ENCODE measurements at regions not wholly inside any gene's neighbourhood (a gene's known extent, or its start where the extent isn't known, plus 50 kb on each side); places are given as distances from the start of the nearest gene placed in this dataset.
A peak's percentile ranks its signal among the peaks of the same experiment; 100 is the strongest.

GRCh38 chr3:102205647-102206046 is 229.2 kb upstream of the ZPLD1 start:
- DNase-seq (ENCODE audit: low read depth): no peak
- no peak for TF ChIP-seq CTCF (IDR thresholded peaks at IDR 0.05; ENCODE audit: control insufficient read depth, extremely low read depth, insufficient read depth)

GRCh38 chr3:102206511-102207031 is 228.2 kb upstream of the ZPLD1 start:
- TF ChIP-seq CTCF (IDR thresholded peaks at IDR 0.05; ENCODE audit: control insufficient read depth, extremely low read depth, insufficient read depth): no peak
- no peak for DNase-seq (ENCODE audit: low read depth)

More at GRCh38 chr3:102205647-102206046, 229.2 kb upstream of the ZPLD1 start:
- no peak overlapping the region for H3K4me3 ChIP-seq (ENCODE audit: low read depth, low read length)

GRCh38 chr3:102207151-102207571 is 227.7 kb upstream of the ZPLD1 start:
- H3K4me3 ChIP-seq (ENCODE audit: low read depth, low read length): no peak overlapping the region
- DNase-seq (ENCODE audit: low read depth): no peak
- TF ChIP-seq CTCF (IDR thresholded peaks at IDR 0.05; ENCODE audit: control insufficient read depth, extremely low read depth, insufficient read depth): no peak

More at GRCh38 chr3:102206511-102207031, 228.2 kb upstream of the ZPLD1 start:
- H3K4me3 ChIP-seq (ENCODE audit: low read depth, low read length): no peak overlapping the region

GRCh38 chr3:102215166-102215565 is 219.6 kb upstream of the ZPLD1 start:
- DNase-seq (ENCODE audit: low read depth): no peak
- no peak overlapping the region for H3K4me3 ChIP-seq (ENCODE audit: low read depth, low read length)
- TF ChIP-seq CTCF (IDR thresholded peaks at IDR 0.05; ENCODE audit: control insufficient read depth, extremely low read depth, insufficient read depth): no peak

GRCh38 chr3:102223132-102223531 is 211.7 kb upstream of the ZPLD1 start:
- TF ChIP-seq CTCF (IDR thresholded peaks at IDR 0.05; ENCODE audit: control insufficient read depth, extremely low read depth, insufficient read depth): no peak
- no peak overlapping the region for H3K4me3 ChIP-seq (ENCODE audit: low read depth, low read length)
- DNase-seq (ENCODE audit: low read depth): no peak

GRCh38 chr3:102224171-102224570 is 210.6 kb upstream of the ZPLD1 start:
- peak; percentile 52 for TF ChIP-seq CTCF (IDR thresholded peaks at IDR 0.05; ENCODE audit: control insufficient read depth, extremely low read depth, insufficient read depth)
- DNase-seq (ENCODE audit: low read depth): no peak
- H3K4me3 ChIP-seq (ENCODE audit: low read depth, low read length): no peak overlapping the region

- TF ChIP-seq CTCF (IDR thresholded peaks at IDR 0.05; ENCODE audit: control insufficient read depth, extremely low read depth, insufficient read depth): no peak
- DNase-seq (ENCODE audit: low read depth): no peak
- H3K4me3 ChIP-seq (ENCODE audit: low read depth, low read length): no peak overlapping the region
These were observed 209.8 kb upstream of the ZPLD1 start for GRCh38 chr3:102225005-102225404.
